Endothelial cell of umbilical vein (primary cell): ENCODE measurements at regions not wholly inside any gene's neighbourhood (a gene's known extent, or its start where the extent isn't known, plus 50 kb on each side); places are given as distances from the start of the nearest gene placed in this dataset.

Experiments used
- CTCF ChIP-seq, 2 donors: IDR thresholded peaks; 1 replicate in 1 of 2; 2 replicates in 1 of 2; pipeline ENCODE4 v1.5.1; 2011; ENCODE audit warnings: low read length in 2 of 2, mild to moderate bottlenecking in 2 of 2, moderate library complexity in 2 of 2, control low read depth in 1 of 2, inconsistent platforms in 1 of 2, low read depth in 1 of 2; ENCODE audit not compliant: insufficient read depth in 1 of 2; ENCODE audit errors: extremely low read depth in 1 of 2
- EZH2 ChIP-seq: IDR thresholded peaks from 2 replicates; pipeline ENCODE4 v1.6.1; 2012; ENCODE audit warnings: borderline replicate concordance, low read depth, mild to moderate bottlenecking, moderate library complexity, low read length, inconsistent platforms; ENCODE audit not compliant: severe bottlenecking

DNA sequence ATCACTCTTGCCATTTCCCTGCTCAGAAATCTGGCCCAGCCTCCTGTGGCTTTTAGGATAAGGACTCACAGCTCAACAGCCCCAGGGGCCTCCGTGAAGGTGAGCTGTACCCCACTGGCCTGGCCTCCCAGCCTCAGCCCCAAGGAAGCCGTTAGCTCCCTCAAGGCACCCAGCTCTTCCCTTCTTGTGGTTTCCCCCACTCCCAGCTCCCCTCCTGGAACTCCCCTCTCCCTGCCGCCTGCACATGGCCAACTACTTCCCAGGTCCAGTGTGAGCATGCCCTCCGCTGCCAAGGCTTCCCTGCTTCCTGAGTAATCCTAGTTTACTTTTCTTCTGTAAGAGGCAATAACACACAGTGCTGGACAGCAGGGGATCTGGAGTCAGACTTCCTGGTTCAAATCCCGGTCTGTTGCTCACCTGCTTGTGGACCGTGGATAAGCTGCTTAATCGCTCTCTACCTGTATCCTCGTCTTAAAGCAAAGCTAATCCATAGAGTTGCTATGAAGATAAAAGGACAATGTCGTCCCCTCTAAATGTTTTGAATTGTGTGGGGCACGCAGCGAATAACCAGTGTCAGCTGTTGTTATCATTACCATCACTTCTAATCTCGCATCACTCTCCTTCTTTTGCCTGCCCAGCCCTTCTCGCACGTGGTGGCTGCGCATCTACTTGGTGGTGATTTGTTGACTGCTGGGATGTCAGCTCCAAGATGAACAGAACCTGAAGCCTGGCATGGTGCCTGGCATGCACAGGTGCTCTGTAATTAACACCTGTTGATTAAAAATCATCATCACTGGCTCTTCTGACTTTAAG, 86.6 kb downstream of the C5orf15 start:
- TF ChIP-seq EZH2 = no peak
- no peak for TF ChIP-seq CTCF (IDR thresholded peaks at IDR 0.05; ENCODE audit: extremely low read depth in 1 of 2, insufficient read depth in 1 of 2, low read depth in 1 of 2, low read length in 2 of 2)
